ENCODE measurements at regions not wholly inside any gene's neighbourhood (a gene's known extent, or its start where the extent isn't known, plus 50 kb on each side); places are given as distances from the start of the nearest gene placed in this dataset.

GRCh38 chr14:101458741-101459550 is 102.3 kb upstream of the DIO3 start:
- TF ChIP-seq CTCF (IDR thresholded peaks at IDR 0.05; ENCODE audit: low read depth, low read length): no peak
- TF ChIP-seq EZH2phosphoT487 (IDR thresholded peaks at IDR 0.05; ENCODE audit: low read depth): no peak

Measured in OCI-LY3 (cell line).